NCI-H82 treated with DMSO at 0.1 percent for 48 hours (cell line): ENCODE measurements at regions not wholly inside any gene's neighbourhood (a gene's known extent, or its start where the extent isn't known, plus 50 kb on each side); places are given as distances from the start of the nearest gene placed in this dataset.

Source experiments
- DNase-seq: peaks from one replicate; lab custom pipeline; 2025; ENCODE audit not compliant: unreplicated experiment; lab: John Stamatoyannopoulos, UW

DNA sequence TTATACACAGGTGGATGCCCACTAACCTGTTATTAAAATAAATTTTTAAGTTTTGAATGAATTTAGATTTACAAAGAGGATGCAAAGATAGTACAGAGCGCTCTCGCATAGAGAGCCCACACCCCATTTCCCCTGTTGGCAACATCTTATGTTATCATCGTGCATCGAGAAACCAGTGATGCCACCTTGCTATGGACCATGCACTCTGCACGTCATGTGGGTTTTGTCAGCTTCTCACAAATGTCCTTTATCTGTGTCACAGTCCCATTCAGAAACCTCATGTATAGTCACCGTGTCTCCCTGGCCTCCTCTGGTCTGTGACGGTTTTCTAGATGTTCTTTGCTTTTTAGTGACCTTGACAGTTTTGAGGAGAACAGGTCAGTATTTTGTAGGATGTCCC lies 60.0 kb downstream of the ING1 start:
- DNase-seq = no peak

DNA sequence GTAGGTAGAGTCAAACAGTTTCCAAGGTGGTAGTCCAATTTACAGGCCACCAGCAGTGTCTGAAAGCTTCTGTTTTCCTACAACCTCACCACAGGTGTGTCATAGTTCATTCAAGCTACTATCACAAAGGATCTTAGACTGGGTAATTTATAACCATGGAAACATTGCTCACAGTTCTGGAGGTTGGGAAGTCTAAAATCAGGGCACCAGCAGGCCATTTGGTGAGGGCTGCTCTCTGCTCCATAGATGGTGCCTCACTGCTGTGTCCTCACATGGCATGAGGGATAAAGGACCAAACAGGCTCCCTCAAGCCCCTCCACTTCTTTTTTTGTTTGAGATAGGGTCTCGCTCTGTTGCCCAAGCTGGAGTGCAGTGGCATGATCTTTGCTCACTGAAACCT lies 60.6 kb downstream of the ING1 start:
- DNase-seq = no peak

DNA sequence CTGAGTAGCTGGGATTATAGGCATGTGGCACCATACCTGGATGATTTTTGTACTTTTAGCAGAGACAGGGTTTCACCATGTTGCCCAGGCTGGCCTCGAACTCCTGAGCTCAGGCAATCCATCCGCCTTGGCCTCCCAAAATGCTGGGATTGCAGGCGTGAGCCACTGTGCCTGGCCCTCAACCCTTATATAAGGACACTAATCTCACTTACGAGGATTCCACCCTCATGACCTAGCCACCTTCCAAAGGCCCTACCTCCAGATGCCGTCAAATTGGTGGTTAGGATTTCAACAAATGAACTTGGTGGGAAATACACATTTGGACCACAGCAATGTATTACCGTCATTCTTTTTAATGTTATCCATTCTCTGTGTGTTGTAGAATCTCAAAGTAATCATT lies 61.0 kb downstream of the ING1 start:
- no peak for DNase-seq

DNA sequence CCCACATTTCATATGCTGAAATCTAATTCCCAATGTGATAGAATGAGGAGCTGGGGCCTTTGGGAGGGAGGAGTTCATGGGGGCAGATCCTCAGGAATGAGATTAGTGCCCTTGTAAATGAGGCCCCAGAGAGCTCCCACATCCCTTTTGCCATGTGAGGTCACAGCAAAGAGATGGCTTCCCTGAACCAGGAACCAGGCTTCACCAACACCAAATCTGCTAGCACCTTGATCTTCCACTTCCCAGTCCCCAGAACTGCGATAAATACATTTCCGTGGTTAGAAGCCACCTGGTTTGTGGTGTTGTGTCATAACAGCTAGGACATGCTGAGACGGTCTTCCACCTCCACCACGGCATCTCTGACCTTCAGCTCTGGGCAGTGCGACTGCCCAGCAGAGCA lies 62.1 kb downstream of the ING1 start:
- no peak for DNase-seq

DNA sequence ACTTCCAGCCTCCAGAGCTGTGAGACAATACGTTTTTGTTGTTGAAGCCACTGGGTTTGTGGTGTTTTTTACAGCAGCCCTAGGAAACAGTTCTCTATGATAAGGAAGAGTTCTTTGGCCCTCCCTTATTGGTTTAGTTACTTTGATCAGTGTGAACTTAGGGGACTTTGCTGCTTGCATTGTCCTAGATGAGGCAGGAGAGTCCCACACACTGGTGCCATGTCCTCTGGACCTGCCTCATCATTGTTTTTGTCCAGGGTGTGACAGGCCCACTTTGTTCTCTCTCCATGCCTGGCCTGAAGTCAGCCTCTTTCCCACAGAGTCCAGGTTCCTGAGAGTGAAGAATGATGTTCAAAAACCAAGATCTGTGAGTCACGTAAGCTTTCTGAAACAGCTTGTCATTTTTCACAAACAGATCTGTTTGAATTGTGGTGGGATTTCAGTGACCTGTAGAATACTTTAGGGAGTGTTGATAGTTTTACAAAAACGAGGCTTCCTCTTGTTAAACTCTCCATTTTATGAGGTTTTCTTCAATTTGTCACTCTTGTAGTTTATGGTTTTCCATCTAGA lies 63.8 kb downstream of the ING1 start:
- DNase-seq = no peak

DNA sequence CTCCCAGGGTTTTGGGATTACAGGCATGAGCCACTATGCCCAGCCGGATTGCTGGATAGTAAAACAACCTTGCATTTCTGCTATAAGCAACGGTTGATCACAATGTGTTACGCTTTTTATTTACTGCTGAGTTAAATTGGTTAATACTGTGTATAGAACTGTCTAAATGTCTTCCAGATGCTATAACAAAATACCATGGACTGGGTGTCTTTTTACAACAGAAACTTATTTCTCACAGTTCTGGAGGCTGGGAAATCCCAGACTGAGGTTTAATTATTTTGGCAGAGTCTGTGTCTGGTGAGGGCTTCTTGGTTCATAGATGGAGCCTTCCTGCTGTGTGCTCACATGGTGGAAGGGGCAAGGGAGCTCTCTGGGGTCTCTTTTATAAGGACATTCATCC lies 65.5 kb downstream of the ING1 start:
- DNase-seq = no peak

DNA sequence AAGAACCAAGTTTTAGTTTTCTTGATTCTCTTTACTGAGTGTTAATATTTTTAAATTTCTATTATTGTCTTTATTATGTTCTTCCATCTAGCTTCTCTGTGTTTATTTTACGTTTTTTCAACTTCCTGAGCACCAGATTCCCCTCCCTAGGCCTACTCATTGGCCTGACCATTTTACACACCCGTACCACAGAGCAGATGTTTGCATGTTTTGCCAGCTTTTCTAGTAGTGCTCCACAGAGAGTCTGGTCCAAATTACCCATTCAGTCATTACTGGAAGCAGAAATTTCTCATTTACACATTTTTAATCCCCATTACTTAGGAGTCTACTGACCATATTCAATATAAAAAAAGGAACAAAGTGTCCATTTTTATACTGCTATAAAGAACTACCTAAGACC lies 66.9 kb downstream of the ING1 start:
- DNase-seq = no peak

DNA sequence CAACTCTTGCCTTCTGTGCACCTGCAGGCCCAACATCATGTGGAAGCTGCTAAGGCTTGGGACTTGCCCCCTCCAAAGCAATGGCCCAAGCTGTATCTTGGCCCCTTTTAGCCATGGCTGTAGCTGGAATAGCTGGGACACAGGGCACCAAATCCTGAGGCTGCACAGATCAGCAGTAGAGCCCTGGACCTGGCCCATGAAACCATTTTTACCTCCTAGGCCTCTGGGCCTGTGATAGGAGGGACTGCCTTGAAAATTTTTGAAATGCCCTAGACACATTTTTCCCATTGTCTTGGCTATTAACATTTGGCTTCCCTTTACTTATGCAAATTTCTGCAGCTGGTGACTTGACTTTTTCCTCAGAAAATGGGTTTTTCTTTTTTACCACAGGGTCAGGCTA lies 68.7 kb downstream of the ING1 start:
- no peak for DNase-seq

DNA sequence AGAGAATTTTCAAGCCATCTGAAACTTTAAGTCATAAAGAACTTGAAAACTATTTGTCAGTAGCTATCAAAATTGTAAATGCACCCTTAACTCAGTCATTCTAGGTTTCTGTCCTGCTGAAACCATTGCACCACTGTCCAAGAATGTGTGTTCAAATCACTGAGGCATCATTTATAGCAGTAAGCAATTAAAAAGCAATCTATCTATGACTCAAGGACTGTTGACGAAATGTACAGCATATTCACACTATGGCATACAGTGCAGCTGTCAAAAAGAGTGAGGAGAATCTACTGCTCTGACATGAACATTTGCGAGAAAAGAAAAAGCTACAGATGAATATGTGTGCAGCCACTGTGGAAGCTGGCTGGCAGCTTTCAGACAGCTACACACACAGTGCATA lies 71.2 kb downstream of the ING1 start:
- no peak for DNase-seq

DNA sequence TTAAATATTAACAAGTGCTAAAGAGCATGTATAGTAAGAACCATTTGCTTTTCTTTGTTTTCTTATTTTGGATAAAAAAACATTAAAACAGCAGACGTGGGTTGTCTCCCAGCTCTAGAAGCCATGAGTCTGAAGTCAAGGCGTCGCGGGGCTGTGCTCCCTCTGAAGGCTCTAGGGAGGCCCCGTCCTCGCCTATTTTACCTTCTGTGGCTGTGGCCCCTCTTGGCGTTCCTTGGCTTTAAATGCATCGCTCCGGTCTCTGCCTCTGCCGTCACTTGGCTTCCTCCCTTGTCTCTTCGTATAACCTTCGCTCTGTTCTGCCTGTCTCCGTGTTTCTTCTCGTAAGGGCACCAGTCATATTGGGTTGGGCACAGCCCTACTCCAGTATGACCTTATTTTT lies 75.3 kb downstream of the ING1 start:
- no peak for DNase-seq

DNA sequence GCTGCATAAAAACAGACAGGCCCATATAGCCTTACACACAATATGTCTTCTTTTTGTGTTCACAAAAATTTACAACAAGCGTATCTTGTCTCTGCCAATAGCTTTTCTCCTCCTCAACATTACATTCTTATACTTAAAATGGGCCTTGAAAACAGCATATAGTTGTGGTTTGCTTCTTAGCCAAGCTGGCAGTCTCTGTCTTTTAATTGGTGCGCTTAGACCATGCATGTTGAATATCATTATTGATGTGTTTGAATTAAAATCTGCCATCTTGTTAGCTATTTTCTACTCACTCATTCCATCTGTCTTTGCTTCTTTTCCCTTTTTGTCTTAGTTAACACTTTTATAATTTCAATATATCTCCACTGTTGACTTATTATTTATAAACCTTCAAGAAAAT lies 76.4 kb downstream of the ING1 start:
- no peak for DNase-seq

DNA sequence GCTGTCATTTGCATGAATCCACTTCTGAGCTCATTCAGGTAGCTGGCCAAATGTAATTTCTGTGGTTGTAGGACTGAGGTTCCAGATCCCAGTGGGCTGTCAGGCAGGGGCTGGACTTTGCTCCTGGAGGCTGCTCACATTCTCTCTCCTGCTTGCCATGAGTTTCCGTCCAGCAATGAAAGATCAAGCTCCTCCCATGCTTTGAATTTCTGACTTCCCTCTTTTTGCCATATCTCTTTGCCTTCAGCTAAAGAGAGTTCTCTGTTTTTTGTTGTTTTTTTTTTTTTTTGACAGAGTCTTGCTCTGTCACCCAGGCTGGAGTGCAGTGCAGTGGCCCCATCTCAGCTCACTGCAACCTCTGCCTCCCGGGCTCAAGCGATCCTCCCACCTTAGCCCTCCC lies 76.9 kb downstream of the ING1 start:
- no peak for DNase-seq

DNA sequence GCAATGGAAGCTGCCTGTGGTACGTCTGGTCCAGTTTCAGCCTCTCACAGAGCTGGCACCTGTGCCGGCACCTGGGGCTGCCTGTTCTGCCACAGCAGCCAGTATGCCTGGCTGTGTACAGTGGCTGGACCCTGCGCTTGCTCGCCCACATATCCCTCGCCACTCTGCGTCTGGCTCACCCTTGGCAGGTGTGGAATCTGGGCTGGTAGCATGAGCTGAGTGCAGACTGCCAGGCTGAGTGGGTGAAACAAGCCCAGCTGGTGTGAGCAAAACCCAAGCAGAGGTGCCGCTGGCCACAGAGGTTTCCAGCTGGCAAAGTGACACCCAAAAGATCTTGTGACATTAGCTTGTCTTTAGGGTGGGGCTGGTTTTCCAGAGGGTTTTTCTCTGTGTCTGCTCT lies 80.7 kb downstream of the ING1 start:
- no peak for DNase-seq

DNA sequence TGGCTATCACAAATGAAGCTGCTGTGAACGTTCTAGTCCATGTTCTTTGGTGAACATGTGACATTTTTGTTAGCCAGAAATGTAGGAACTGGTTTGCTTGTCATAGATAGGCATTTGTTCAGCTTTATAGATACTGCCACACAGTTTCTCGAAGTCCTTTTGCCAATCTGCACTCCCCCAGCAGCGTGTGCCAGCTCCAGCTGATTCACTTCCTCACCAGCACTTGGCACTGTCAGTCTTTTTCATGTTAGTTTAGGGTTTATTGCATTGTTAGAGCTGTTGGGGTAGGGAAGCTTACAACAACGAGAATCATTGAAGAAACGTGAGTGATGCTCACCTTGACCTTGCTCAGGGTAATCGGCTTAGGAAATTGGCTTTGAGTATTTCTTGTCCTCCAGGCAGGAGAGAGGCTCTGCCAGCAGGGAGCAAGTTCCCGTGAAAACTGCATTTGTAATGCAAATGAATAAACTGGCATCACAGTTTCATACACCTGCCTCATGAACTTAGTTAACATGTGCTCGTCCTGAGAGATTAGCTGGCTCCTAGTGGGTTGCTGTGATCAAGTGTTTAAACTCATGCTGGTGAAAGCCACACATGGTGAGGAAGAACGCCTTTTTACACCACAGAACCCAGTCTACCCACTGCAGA lies 83.9 kb downstream of the ING1 start:
- no peak for DNase-seq

DNA sequence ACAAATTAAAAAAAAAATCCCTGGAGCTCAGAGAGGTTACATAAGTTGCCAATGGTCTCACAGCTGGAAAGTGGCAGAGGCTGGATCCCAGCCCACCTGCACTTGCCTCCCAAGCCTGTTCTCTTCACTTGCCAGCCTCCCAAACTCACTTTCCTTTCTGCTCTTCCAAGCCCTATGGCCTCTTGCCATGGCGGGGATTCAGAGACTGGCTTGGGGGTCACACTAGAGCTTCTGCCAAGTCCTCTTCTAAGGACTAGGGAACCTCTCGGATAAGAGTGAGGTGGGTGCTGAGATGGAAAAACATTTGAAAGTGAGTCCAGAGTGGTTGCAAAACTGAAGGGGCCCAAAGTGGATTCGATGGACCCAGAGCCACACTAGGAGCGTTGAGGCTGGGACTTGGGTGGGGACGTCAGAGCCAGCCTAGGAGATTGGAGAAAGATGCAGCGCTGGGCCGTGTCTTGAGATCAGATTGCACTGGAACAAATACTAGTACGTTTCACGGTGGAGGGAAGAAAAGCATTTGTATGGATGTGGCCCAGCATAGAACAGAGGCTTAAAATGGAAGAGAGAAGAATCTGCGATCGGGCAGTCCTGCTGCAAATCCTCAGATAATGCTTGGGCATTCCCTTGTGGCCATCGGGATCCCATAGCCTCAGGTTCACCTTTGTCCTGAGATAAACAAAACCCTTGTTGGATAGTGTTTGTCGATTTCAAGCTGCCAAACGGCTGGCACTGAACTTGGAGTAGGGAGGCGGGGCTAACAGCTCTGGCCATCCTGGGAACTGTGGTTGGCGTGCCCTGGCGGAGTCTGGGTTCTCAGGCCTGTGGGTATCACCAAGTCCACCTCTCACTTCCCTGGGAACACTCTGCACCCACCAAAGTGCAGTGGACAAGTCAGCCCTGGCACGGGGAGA lies 84.8 kb downstream of the ING1 start:
- DNase-seq = no peak

DNA sequence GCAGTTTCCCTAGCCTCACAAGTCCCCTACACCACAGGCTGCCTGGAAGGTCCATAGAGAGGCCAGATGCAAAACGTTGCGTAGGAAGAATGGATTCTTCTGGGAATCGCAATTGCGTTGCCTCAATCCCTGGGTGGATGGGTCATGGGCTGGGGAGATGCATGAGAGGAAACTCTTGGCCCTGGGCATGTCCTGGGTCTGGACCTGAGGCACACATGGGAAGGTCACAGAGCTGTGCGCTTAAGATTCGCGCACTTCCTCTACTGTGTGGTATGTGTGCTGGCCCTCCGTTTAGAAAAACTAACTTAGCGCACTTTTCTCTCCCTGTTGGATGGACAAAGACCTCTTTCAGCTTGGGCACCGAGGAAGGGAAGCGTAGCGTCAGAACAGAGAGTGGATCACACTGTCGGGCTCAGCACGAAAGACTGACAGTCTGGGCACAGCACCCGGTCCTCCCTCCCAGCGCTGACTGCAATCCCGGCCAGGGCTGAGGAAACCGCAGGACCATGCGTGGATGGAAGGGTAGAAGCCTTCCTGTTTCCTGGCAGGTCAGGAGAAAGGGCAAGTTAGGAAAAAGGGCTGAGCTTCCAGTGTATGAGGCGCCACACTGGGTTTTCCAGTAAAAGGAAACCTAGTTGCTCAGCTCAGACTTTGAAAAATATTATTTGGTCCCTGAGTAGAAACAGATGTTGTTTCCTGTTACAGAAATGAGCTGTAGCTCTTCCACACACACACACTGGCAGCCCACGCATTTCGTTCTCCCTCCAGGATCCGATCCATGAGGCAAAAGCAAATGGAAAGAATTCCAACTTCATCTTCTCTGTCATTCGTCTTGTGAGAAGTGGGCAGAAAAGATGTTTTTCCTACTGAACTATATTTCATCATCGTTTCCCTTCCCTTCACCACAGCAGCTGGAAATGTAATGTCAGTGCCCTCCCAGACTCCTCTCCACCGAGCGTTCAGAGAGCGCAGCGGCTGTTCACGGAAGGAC lies 86.0 kb downstream of the ING1 start:
- no peak for DNase-seq

DNA sequence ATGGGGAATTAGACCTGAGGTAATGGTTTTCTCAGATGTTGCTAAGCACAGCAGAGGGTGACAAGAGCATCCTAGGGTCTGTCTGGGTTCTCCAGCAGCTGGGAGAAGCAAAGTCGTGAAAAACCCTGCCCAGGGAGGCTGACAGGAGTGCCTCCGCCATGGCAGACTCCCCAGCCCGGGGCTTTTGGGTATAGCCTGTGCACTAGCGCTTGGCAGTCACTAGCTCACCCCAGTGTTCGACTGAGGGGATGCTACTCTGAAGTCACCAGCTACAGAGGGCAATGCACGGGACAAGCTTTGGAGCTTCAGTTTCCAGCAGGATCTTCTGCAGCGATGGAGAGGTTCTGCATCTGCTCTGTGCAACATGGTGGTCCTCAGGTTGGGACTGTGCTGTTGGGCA lies 87.5 kb downstream of the ING1 start:
- DNase-seq = no peak

DNA sequence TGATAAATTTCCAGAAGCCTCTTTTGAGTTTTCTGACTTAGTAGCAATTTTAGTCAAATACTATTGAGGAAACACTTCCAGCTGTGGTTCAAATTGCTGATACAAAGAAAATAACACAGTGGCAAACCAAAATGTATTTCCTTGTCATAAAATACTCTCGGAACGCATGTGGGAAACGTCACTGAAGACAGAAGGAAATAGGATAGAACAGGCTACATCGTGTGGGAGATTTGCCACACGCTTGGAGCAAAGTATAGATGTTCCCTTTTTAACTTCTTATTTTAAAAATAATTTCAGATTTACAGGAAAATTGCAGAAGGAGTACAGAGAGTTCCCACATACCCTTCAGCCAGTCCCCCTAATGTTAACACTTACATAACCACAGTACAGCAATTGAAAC lies 88.8 kb downstream of the ING1 start:
- DNase-seq = no peak

DNA sequence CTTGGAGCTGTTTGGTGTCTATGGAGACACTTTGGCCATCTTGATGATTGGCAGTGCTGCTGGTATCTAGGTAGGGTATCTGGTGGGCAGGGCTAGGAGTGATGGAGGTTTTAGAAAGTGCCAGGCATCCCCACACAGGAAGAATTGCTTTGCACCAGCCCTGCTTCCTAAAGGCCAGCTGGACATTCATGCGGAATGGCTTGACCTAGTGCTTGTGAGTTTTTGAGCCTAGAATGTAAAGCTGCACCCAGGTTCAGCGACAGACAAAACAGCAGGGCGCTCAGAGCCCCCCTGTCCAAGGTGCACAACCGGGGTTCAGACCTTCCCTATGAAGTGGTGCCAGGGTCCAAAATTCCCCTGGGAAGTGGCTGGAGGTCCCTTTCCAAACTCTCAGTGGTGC lies 93.1 kb downstream of the ING1 start:
- DNase-seq = no peak

DNA sequence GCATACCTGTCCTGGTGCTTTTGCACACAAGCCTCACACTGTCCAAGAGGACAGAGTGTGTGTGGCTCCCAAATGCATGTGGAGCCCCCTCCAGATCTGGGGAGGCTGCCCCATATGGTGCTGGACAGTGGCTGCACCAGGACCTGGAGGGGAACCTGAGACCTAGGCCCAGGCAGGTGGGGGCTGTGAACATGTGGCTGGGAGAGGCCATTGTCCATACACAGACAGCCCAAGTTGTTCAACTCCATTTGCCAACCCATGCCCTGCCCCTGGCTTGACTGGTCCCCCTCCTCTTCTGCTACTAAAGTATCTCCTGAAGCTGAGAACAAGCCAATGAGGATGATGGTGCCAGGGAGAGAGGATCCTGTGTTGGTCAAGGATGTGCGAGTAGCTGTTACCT lies 94.0 kb downstream of the ING1 start:
- no peak for DNase-seq

DNA sequence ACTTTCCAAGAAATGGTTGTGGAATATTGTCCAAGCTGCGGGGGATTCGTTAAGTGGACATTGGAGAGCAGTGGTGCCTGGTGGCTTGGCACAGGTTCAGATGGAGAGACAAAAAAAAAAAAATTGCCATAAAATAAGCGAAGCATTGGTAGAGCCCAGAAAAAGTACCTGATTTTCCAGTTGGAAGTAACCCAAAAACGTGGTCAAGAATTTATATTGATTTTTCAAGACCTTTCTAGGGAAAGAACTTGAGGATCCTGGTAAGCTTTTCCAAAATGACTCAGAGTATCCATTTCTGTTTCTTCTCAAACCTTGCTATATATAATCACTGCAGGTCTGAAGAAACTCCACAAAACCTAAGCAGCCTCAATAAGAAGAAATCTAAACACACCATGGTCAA lies 94.6 kb downstream of the ING1 start:
- DNase-seq = no peak
